ENCODE measurements at regions not wholly inside any gene's neighbourhood (a gene's known extent, or its start where the extent isn't known, plus 50 kb on each side); places are given as distances from the start of the nearest gene placed in this dataset.

DNA sequence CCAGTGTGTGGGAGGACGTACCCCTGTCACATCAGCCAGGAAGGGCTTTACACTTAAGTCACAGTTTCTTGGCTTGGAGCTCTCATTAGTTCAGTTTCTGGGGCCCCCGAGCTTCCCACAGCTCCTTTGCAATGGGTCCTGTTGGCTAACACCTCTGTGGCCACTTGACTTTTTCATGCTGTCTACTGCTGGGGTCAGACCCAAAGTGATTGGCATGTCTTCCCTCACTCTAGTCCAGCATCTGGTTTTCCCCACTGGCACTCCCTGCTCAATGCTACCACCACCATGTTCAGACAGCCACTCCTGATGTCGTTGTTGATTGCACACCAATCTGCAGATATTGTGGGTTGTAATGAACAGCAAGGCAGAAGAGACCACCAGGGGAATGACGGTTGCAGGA, 379.0 kb downstream of the FOXO1 start:
- Mint-ChIP-seq H3K27ac (no peak overlapping the region), H3K4me3 (no peak overlapping the region), H3K9me3 (peaks cover 4% of the 10 kb centered on the region), H3K36me3 (ENCODE audit: low read depth) (no peaks in the 10 kb centered on the region), H3K4me1 (peaks cover 4% of the 10 kb centered on the region), H3K27me3 (no peaks in the 10 kb centered on the region)
- DNase-seq = no peak
- CTCF ChIA-PET = interaction anchor here (1.0 to 1.4 kb wide), 2 partner anchors 8 to 24 kb away, joined by 4 read pairs; no protein-coding TSS in a partner anchor
- POLR2A ChIA-PET = interaction anchor here (0.6 kb wide), 1 partner anchor 34 kb away, joined by 4 read pairs; no protein-coding TSS in a partner anchor

DNA sequence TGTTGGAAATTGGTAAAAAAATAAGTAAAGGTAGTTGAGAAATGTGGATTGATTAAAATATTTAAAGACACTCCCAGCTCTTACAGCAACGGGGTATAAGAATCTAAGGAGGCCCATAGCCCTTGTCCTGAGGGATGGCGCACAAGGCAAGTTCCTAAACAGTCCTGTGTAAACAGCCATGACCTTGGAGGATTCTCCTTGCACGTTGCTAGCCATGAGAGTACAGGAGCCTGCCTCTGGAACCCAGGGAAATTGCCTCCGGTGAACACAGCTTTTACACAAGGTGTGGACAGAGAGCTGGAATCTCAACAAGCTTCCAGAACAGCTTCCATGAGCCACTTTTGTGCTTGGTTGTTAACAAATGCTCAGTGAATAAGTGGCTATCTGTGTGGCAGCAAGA, 378.2 kb downstream of the FOXO1 start:
- H3K27me3 Mint-ChIP-seq = no peaks in the 10 kb centered on the region
- ChIA-PET CTCF (interaction anchor here (1.0 kb wide), 1 partner anchor 9 kb away, joined by 4 read pairs; no protein-coding TSS in a partner anchor), POLR2A (no interaction called here)
- peaks cover 4% of the 10 kb centered on the region for H3K9me3 Mint-ChIP-seq
- no peak overlapping the region for H3K27ac Mint-ChIP-seq
- DNase-seq = no peak
- H3K4me3 Mint-ChIP-seq = no peak overlapping the region
- H3K36me3 Mint-ChIP-seq (ENCODE audit: low read depth) = no peaks in the 10 kb centered on the region
- H3K4me1 Mint-ChIP-seq = peaks cover 4% of the 10 kb centered on the region

DNA sequence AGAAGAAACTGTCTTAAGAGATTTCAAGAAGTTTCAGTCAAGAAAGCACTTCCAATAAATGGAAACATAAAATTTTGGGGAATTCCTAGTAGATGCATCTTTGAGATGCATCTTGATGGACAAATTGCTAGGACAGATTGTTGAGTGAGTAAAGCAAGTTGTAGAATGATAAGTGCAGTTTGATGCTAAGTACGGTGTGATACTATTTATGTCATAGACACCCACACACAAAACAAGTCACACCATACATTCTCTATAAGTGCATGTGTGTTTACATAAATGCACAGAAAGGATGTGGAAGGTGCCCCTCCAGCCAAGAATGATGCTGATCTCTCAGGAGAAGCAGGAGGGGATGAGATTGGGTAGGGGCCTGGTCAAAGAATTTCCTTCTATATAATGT, 375.7 kb downstream of the FOXO1 start:
- Mint-ChIP-seq H3K27ac (no peak overlapping the region), H3K4me3 (no peak overlapping the region), H3K9me3 (peaks cover 7% of the 10 kb centered on the region), H3K27me3 (no peaks in the 10 kb centered on the region), H3K4me1 (peaks cover 4% of the 10 kb centered on the region), H3K36me3 (ENCODE audit: low read depth) (no peaks in the 10 kb centered on the region)
- no peak for DNase-seq
- CTCF ChIA-PET = interaction anchor here (2.2 kb wide), 1 partner anchor 10 kb away, joined by 7 read pairs; no protein-coding TSS in a partner anchor
- POLR2A ChIA-PET = no interaction called here

DNA sequence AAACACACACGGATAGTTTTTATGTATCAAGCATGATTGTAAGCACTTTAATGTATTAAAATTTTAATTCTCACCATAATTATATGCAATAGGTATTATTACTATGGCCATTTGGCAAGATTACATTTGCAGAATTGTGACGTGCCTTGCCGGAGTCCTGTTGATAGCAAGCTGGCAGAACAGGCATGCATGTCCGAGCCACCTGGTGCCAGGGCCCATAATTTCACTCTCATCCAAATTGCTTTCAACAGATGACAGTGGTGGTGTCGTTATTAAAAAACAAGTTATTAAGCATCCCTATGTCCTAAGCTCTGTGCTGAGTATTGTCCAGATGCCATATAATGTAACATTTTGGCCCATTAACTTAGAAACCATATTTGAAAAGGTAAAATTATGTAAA, 374.3 kb downstream of the FOXO1 start:
- no peak for DNase-seq
- no peaks in the 10 kb centered on the region for H3K27me3 Mint-ChIP-seq
- peaks cover 4% of the 10 kb centered on the region for H3K4me1 Mint-ChIP-seq
- no peak overlapping the region for H3K27ac Mint-ChIP-seq
- H3K36me3 Mint-ChIP-seq (ENCODE audit: low read depth) = peaks cover 4% of the 10 kb centered on the region
- ChIA-PET CTCF (interaction anchor here (2.2 kb wide), 1 partner anchor 8 kb away, joined by 7 read pairs; no protein-coding TSS in a partner anchor), POLR2A (no interaction called here)
- H3K4me3 Mint-ChIP-seq = no peak overlapping the region
- H3K9me3 Mint-ChIP-seq = peaks cover 17% of the 10 kb centered on the region

DNA sequence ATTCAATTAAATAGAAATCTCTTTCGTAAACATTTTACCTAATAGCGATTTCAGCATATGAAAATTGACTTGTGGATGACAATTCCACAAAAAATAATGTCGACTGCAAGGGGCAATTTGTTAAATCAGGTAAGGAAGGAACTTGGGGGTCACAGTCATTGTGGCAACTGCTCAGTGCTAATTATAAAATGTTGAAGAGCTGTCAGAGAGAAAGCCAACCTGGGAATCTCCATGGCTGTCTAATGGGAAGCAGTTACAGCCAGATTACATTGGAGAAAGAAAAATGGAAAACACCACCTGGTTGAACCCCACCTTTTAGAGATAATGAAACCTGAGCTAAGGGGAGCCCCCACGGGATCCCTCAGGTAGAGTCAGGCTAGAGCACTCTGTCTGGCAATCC, 373.9 kb downstream of the FOXO1 start:
- peaks cover 4% of the 10 kb centered on the region for H3K4me1 Mint-ChIP-seq
- no peak for DNase-seq
- CTCF ChIA-PET = interaction anchor here (2.2 kb wide), 1 partner anchor 8 kb away, joined by 7 read pairs; no protein-coding TSS in a partner anchor
- no peaks in the 10 kb centered on the region for H3K27me3 Mint-ChIP-seq
- H3K9me3 Mint-ChIP-seq = peaks cover 18% of the 10 kb centered on the region
- peaks cover 4% of the 10 kb centered on the region for H3K36me3 Mint-ChIP-seq (ENCODE audit: low read depth)
- H3K4me3 Mint-ChIP-seq = no peak overlapping the region
- POLR2A ChIA-PET = no interaction called here
- H3K27ac Mint-ChIP-seq = no peak overlapping the region

DNA sequence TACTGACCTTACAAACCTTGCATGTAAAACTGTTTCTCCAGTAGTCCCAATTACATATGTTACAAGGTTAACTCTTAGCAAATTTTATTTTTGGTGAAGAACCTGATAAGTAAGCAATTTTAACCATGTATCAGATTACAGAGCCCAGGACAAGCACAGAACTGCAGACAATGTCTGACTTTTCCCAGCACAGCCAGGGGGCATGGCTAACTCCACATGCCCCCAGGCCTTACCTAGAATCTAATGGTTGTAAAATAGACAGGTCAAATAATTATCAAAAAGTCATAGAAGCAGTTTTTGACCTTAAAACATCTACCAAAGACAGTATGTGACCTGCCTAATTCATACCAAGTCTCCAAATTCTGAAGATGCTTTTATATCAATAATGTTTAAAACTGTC, 364.1 kb downstream of the FOXO1 start:
- ChIA-PET CTCF (interaction anchor here (0.8 kb wide), 1 partner anchor 709 kb away, joined by 3 read pairs; no protein-coding TSS in a partner anchor), POLR2A (no interaction called here)
- Mint-ChIP-seq H3K27me3 (no peaks in the 10 kb centered on the region), H3K9me3 (peaks cover 47% of the 10 kb centered on the region), H3K36me3 (ENCODE audit: low read depth) (peaks cover 26% of the 10 kb centered on the region), H3K4me1 (peaks cover 5% of the 10 kb centered on the region), H3K4me3 (no peak overlapping the region), H3K27ac (no peak overlapping the region)
- no peak for DNase-seq

DNA sequence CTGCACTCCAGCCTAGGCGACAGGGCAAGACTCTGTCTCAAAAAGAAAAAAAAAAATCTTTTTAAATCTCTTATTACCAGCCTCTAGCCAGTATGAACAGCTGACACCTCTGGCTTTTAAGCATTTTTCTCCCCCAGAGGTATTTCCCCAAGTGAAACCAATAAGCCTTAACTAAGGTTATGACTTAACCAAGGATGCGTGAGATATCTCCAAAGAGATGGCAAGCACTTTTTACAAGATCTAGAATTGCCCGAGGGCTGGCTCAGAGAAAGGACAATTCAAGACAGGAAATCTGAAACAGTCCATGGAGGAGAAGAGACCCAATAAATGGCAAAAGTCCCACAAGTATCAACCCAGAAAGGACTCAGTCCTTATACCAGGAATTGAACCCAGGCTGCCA, 362.1 kb downstream of the FOXO1 start:
- Mint-ChIP-seq H3K27me3 (no peaks in the 10 kb centered on the region), H3K4me3 (no peak overlapping the region), H3K27ac (no peak overlapping the region), H3K9me3 (peaks cover 51% of the 10 kb centered on the region), H3K4me1 (peaks cover 8% of the 10 kb centered on the region), H3K36me3 (ENCODE audit: low read depth) (peaks cover 33% of the 10 kb centered on the region)
- ChIA-PET CTCF (interaction anchor here (1.3 kb wide), 1 partner anchor 37 kb away, joined by 3 read pairs; no protein-coding TSS in a partner anchor), POLR2A (no interaction called here)
- no peak for DNase-seq

DNA sequence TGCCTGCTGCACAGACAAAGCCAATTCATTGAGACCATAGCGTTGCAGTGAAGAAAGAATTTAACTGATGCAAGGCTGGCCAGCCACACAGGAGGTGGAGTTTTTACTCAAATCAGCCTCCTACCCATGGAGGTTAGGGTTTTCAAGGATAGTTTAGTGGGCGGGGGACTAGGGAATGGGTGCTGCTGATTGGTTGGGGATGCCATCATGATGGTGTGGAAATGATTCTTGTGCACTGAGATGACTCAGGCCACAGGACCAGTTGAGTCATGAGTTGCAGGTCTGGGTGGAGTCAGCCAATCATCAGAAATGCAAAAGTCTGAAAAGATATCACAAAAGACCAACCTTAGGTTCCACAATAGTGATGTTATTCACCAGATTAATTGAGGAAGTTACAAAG, 359.6 kb downstream of the FOXO1 start:
- H3K9me3 Mint-ChIP-seq = peaks cover 38% of the 10 kb centered on the region
- CTCF ChIA-PET = no interaction called here
- H3K36me3 Mint-ChIP-seq (ENCODE audit: low read depth) = peaks cover 28% of the 10 kb centered on the region
- POLR2A ChIA-PET = no interaction called here
- no peak overlapping the region for H3K4me3 Mint-ChIP-seq
- no peak for DNase-seq
- no peaks in the 10 kb centered on the region for H3K27me3 Mint-ChIP-seq
- no peak overlapping the region for H3K27ac Mint-ChIP-seq
- H3K4me1 Mint-ChIP-seq = peaks cover 8% of the 10 kb centered on the region

DNA sequence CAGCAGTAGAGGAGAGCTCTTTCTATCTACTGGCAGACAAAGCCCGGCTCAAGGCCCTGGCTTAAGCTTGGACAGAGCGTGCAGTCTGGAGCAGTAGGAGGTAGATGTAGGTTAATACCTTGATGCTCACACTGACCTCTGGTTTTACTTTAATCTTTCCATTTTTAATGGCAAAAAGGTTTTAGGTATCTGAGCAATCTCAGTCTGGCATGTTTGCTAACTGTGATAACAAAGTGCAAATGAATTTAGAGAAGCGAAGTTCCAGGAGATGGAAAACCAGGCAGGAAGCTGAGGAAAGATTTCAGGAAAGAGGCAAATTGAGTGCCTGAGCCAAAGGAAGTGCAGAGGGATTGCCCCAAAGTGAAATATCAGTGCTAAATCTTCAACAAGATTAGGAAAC, 356.6 kb downstream of the FOXO1 start:
- POLR2A ChIA-PET = no interaction called here
- H3K4me1 Mint-ChIP-seq = peaks cover 20% of the 10 kb centered on the region
- H3K36me3 Mint-ChIP-seq (ENCODE audit: low read depth) = peaks cover 22% of the 10 kb centered on the region
- peaks cover 25% of the 10 kb centered on the region for H3K9me3 Mint-ChIP-seq
- H3K27me3 Mint-ChIP-seq = no peaks in the 10 kb centered on the region
- CTCF ChIA-PET = no interaction called here
- no peak overlapping the region for H3K27ac Mint-ChIP-seq
- DNase-seq = no peak
- no peak overlapping the region for H3K4me3 Mint-ChIP-seq

DNA sequence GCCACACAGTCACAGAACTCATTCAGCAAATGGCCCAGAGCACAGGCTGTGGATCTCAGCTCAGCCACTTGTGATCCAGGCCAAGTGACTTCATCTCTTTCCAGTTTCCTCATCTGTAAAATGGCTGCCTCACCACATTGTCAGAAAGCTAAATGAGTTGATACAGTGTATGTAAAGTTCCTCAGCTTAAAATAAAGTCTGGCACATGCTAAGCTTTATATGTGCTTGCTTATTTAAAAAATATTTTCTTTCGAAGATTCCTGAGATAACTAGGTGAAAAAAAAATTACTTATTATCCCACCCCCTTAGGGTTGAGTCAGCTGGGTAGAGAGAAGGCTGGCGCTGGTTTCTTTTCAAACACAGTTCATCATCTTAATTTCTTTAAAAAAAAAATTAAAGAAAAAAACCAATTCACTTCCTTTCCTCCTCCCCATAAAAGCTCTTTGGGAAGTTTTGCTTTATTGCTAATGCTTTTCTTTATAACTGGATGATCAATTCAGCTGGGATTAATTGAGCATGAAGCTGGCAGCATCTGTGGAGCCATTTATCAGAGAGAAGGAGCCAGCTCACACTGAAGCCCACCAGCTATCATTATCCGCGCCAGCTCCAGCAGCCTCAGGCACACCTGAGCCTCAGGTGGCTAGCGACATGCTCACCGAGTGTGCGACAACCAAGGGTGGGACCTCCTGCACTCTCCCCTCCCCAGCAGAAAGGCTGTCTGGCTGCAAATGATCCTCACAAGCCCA, 354.9 kb downstream of the FOXO1 start:
- no peaks in the 10 kb centered on the region for H3K27me3 Mint-ChIP-seq

DNA sequence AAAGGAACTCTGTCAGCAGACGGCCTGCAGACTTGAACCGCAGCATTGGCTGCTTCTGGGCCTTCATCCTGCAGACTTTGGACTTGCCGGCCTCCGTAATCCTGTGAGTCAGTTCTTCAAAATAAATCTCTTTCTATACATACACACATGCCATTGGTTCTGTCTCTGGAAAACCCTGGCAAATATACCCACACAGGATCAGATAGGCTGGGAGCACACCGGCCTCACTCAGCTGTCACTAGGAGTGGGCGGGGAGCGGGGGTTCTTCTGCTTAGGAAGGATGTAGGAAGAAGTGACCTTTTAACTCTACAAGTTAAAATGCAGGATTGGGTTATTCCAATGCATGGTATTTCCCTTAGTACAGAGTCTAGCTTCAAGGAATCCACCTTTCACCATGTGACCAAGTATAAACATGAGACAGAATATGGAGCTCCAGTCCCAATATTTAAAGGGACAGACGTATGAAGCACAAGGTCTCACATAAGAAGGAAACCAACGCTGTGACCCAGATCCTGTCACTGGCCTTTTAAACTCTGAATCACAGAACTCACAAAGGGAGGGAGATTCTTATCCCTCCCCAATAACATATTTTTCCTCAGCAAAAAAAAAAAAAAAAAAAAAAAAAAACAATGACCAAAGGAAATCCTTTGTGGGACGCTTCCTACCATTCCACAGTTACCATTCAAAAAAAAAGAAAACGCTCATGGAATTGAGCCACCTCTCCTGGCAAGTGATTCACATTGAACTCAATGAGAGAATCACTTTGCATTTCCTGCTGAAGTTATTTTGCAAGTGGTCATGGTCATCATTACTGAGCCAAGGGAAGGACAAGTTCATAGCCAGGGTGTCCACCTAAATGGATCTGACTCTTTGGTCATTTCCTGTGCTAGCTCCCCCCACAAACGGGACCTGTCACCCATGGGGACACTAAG, 352.9 kb downstream of the FOXO1 start:
- Mint-ChIP-seq H3K9me3 (peaks cover 4% of the 10 kb centered on the region), H3K36me3 (ENCODE audit: low read depth) (no peaks in the 10 kb centered on the region), H3K27me3 (no peaks in the 10 kb centered on the region), H3K4me3 (no peak overlapping the region), H3K27ac (no peak overlapping the region), H3K4me1 (peaks cover 45% of the 10 kb centered on the region)
- ChIA-PET CTCF (no interaction called here), POLR2A (no interaction called here)
- no peak for DNase-seq

More for the DNA sequence above, 354.9 kb downstream of the FOXO1 start:
- ChIA-PET POLR2A (no interaction called here), CTCF (interaction anchor here (0.8 kb wide), 1 partner anchor 369 kb away, joined by 3 read pairs; no protein-coding TSS in a partner anchor)
- Mint-ChIP-seq H3K4me1 (peaks cover 36% of the 10 kb centered on the region), H3K27ac (no peak overlapping the region), H3K9me3 (peaks cover 16% of the 10 kb centered on the region), H3K4me3 (no peak overlapping the region), H3K36me3 (ENCODE audit: low read depth) (peaks cover 15% of the 10 kb centered on the region)
- no peak for DNase-seq

DNA sequence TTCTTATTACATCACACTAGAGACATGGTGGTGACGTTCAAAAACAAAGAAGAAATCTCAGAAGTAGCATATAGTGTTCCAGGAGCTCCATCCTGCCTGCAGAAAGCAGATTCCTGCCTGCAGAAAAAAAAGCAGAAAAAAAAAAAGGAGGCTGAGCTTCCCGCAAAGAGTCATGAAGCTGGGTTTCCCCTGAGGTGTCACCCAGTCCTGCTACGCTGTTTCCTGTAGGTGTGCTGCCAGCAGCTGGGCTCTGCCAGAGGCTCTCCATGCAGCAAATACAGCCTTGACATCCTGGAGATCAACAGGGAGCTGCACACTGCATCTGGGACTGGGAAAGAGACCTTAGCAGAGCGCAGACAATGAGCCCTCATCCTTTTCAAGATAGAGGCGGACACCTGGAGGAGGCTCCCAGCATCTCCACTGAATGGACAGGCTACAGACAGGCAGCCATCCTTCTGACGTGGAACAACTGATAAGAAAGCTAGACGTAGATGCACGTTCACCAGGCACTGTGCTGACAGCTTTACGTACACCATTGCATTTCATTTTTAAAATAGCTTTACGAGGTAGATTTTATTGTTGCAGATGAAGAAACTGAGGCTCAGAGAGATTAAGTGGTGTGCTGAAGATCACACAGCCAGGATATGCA, 350.9 kb downstream of the FOXO1 start:
- Mint-ChIP-seq H3K27me3 (no peaks in the 10 kb centered on the region), H3K4me1 (peaks cover 61% of the 10 kb centered on the region), H3K9me3 (peaks cover 5% of the 10 kb centered on the region), H3K36me3 (ENCODE audit: low read depth) (no peaks in the 10 kb centered on the region), H3K27ac (peak overlapping the region; percentile 65), H3K4me3 (peak overlapping the region; percentile 41)
- ChIA-PET CTCF (interaction anchor here (0.7 to 1.7 kb wide), 7 partner anchors 10 to 374 kb away, joined by 3 to 5 read pairs (median 3); no protein-coding TSS in a partner anchor), POLR2A (interaction anchor here (0.6 kb wide), 1 partner anchor 29 kb away, joined by 3 read pairs; no protein-coding TSS in a partner anchor)
- DNase-seq = peak; percentile 61
